Hepatocyte (in vitro differentiated cells): ENCODE measurements at regions not wholly inside any gene's neighbourhood (a gene's known extent, or its start where the extent isn't known, plus 50 kb on each side); places are given as distances from the start of the nearest gene placed in this dataset.

Source experiments
- EZH2 ChIP-seq: fragments of 200-600 bp; sonication (generic); IDR thresholded peaks from 2 replicates; pipeline ENCODE4 v1.6.1; 2016; ENCODE audit warnings: antibody characterized with exemption, mild to moderate bottlenecking, borderline replicate concordance
- TF ChIP-seq, protein P1 (sequence below): fragments of 200-600 bp; sonication (generic); IDR thresholded peaks from 2 replicates; pipeline ENCODE4 v1.5.1; 2016; ENCODE audit warnings: antibody characterized with exemption, mild to moderate bottlenecking; ENCODE audit not compliant: poor library complexity

DNA sequence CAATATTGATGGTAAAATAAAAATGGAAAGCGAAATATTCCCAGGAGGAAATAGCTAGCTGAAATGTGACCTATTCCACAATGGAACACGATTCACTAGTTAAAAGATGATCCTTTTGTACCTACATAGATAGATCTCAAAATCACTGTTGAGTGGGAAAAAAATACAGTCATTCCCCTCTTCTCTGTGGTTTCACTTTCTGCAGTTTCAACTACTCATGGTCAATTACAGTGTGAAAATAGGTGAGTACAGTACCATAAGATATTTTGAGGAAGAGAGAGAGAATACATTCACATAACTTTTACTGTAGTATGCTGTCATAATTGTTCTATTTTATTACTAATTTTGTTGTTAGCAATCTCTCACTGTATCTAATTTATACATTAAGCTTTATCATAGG is 56.0 kb upstream of the COL13A1 start:
- TF ChIP-seq, protein P1, sequence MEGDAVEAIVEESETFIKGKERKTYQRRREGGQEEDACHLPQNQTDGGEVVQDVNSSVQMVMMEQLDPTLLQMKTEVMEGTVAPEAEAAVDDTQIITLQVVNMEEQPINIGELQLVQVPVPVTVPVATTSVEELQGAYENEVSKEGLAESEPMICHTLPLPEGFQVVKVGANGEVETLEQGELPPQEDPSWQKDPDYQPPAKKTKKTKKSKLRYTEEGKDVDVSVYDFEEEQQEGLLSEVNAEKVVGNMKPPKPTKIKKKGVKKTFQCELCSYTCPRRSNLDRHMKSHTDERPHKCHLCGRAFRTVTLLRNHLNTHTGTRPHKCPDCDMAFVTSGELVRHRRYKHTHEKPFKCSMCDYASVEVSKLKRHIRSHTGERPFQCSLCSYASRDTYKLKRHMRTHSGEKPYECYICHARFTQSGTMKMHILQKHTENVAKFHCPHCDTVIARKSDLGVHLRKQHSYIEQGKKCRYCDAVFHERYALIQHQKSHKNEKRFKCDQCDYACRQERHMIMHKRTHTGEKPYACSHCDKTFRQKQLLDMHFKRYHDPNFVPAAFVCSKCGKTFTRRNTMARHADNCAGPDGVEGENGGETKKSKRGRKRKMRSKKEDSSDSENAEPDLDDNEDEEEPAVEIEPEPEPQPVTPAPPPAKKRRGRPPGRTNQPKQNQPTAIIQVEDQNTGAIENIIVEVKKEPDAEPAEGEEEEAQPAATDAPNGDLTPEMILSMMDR: no peak
- no peak for TF ChIP-seq EZH2
